H9 (cell line): ENCODE measurements at regions not wholly inside any gene's neighbourhood (a gene's known extent, or its start where the extent isn't known, plus 50 kb on each side); places are given as distances from the start of the nearest gene placed in this dataset.

Experiments
- DNase-seq: peaks from one replicate; pipeline ENCODE4 v3.0.0-alpha.2; 2017
- H2AFZ ChIP-seq: one replicate; pipeline ENCODE4 v1.6.1; 2013; ENCODE audit warnings: mild to moderate bottlenecking, low read length, control low read depth, moderate library complexity
- H2AK5ac ChIP-seq: 2 replicates; pipeline ENCODE4 v1.6.1; 2013; ENCODE audit warnings: low read length, control low read depth, mixed read lengths; ENCODE audit not compliant: insufficient read length
- H2BK120ac ChIP-seq: one replicate; pipeline ENCODE4 v1.6.1; 2013; ENCODE audit warnings: low read depth, mild to moderate bottlenecking, low read length, control low read depth, inconsistent platforms; ENCODE audit not compliant: poor library complexity, severe bottlenecking
- H2BK12ac ChIP-seq: 2 replicates; pipeline ENCODE4 v1.6.1; 2013; ENCODE audit warnings: low read length, control low read depth, mixed read lengths, low read depth; ENCODE audit not compliant: insufficient read length
- H2BK15ac ChIP-seq: 2 replicates; pipeline ENCODE4 v1.6.1; 2013; ENCODE audit warnings: low read depth, low read length, control low read depth
- H2BK20ac ChIP-seq: one replicate; pipeline ENCODE4 v1.6.1; 2013; ENCODE audit warnings: low read depth, mild to moderate bottlenecking, low read length, control low read depth, inconsistent platforms; ENCODE audit not compliant: poor library complexity, severe bottlenecking
- H2BK5ac ChIP-seq: 2 replicates; pipeline ENCODE4 v1.6.1; 2013; ENCODE audit warnings: low read length, control low read depth, mixed read lengths; ENCODE audit not compliant: insufficient read length
- H3K14ac ChIP-seq: 2 replicates; pipeline ENCODE4 v1.6.1; 2013; ENCODE audit warnings: low read length, control low read depth; ENCODE audit not compliant: insufficient read depth
- H3K18ac ChIP-seq: 2 replicates; pipeline ENCODE4 v1.6.1; 2013; ENCODE audit warnings: low read depth, mild to moderate bottlenecking, mixed read lengths, low read length, control low read depth; ENCODE audit not compliant: insufficient read length
- H3K23ac ChIP-seq: 2 replicates; pipeline ENCODE4 v1.6.1; 2013; ENCODE audit warnings: low read length, control low read depth, mixed read lengths, low read depth; ENCODE audit not compliant: insufficient read length
- H3K23me2 ChIP-seq: 2 replicates; pipeline ENCODE4 v1.6.1; 2013; ENCODE audit warnings: low read depth, mild to moderate bottlenecking, mixed read lengths, low read length, control low read depth; ENCODE audit not compliant: insufficient read length, poor library complexity, severe bottlenecking
- H3K27ac ChIP-seq: 2 replicates; pipeline ENCODE4 v1.5.1; 2013; ENCODE audit warnings: low read length, control low read depth, mixed read lengths, low read depth; ENCODE audit not compliant: insufficient read length
- H3K27me3 ChIP-seq: 2 replicates; pipeline ENCODE4 v1.6.1; 2013; ENCODE audit warnings: low read length, control low read depth, inconsistent platforms; ENCODE audit not compliant: insufficient read depth
- H3K4ac ChIP-seq: 2 replicates; pipeline ENCODE4 v1.6.1; 2013; ENCODE audit warnings: low read depth, mild to moderate bottlenecking, control low read depth, inconsistent platforms, low read length, moderate library complexity
- H3K4me1 ChIP-seq: 2 replicates; pipeline ENCODE4 v1.6.1; 2013; ENCODE audit warnings: low read length, control low read depth, inconsistent platforms; ENCODE audit not compliant: insufficient read depth
- H3K4me2 ChIP-seq: 2 replicates; pipeline ENCODE4 v1.6.1; 2013; ENCODE audit warnings: low read length, control low read depth, mixed read lengths; ENCODE audit not compliant: insufficient read length, insufficient read depth
- H3K56ac ChIP-seq: 2 replicates; pipeline ENCODE4 v1.6.1; 2013; ENCODE audit warnings: low read depth, mild to moderate bottlenecking, mixed read lengths, low read length, control low read depth; ENCODE audit not compliant: insufficient read length
- H3K79me1 ChIP-seq: 2 replicates; pipeline ENCODE4 v1.6.1; 2013; ENCODE audit warnings: low read depth, mild to moderate bottlenecking, moderate library complexity, low read length, control low read depth, inconsistent platforms; ENCODE audit not compliant: insufficient read depth, poor library complexity, severe bottlenecking
- H3K79me2 ChIP-seq: 2 replicates; pipeline ENCODE4 v1.6.1; 2013; ENCODE audit warnings: low read length, control low read depth, inconsistent platforms; ENCODE audit not compliant: insufficient read depth
- H3K9ac ChIP-seq: 2 replicates; pipeline ENCODE4 v1.6.1; 2013; ENCODE audit warnings: low read length, control low read depth, mixed read lengths; ENCODE audit not compliant: insufficient read length; ENCODE audit errors: extremely low read depth
- H3K9me3 ChIP-seq: one replicate; pipeline ENCODE4 v1.6.1; 2013; ENCODE audit warnings: low read depth, low read length, inconsistent platforms; ENCODE audit not compliant: control insufficient read depth
- H3T11ph ChIP-seq: one replicate; pipeline ENCODE4 v1.6.1; 2013; ENCODE audit warnings: mild to moderate bottlenecking, low read length, control low read depth, inconsistent platforms
- H4K20me1 ChIP-seq: one replicate; pipeline ENCODE4 v1.6.1; 2013; ENCODE audit not compliant: control insufficient read depth, insufficient read length, insufficient read depth
- H4K5ac ChIP-seq: 2 replicates; pipeline ENCODE4 v1.6.1; 2013; ENCODE audit warnings: low read depth, mild to moderate bottlenecking, mixed read lengths, low read length, control low read depth; ENCODE audit not compliant: insufficient read length
- H4K8ac ChIP-seq: replicated peaks from 2 replicates; pipeline ENCODE4 v1.6.1; 2013; ENCODE audit warnings: low read length, control low read depth, mixed read lengths, low read depth; ENCODE audit not compliant: insufficient read length
- H4K91ac ChIP-seq: 2 replicates; pipeline ENCODE4 v1.6.1; 2013; ENCODE audit warnings: low read depth, mild to moderate bottlenecking, moderate library complexity, mixed read lengths, low read length, control low read depth; ENCODE audit not compliant: insufficient read length
- H3K27ac Mint-ChIP-seq, 3 experiments: 2 replicates in 2 of 3; 3 replicates in 1 of 3; pipeline ENCODE4 v1.8.0; 2020 to 2021; ENCODE audit warnings: mixed read lengths in 3 of 3, mild to moderate bottlenecking in 1 of 3, moderate library complexity in 1 of 3
- H3K27me3 Mint-ChIP-seq: 2 replicates; pipeline ENCODE4 v1.8.0; 2021; ENCODE audit warnings: low read depth, mild to moderate bottlenecking, moderate library complexity, mixed read lengths
- H3K36me3 Mint-ChIP-seq, 3 experiments: 2 replicates in 2 of 3; 3 replicates in 1 of 3; pipeline ENCODE4 v1.8.0; 2020 to 2021; ENCODE audit warnings: low read depth in 3 of 3, mixed read lengths in 3 of 3; ENCODE audit not compliant: insufficient read depth in 1 of 3
- H3K4me1 Mint-ChIP-seq, 2 experiments: 2 replicates each; pipeline ENCODE4 v1.8.0; 2020; ENCODE audit warnings: mixed read lengths in 2 of 2
- H3K4me3 Mint-ChIP-seq, 2 experiments: 2 replicates in 1 of 2; 3 replicates in 1 of 2; pipeline ENCODE4 v1.8.0; 2020 to 2021; ENCODE audit warnings: mild to moderate bottlenecking in 2 of 2, mixed read lengths in 2 of 2, moderate library complexity in 1 of 2
- H3K9me3 Mint-ChIP-seq, 2 experiments: 2 replicates in 1 of 2; 3 replicates in 1 of 2; pipeline ENCODE4 v1.8.0; 2020; ENCODE audit warnings: mild to moderate bottlenecking in 2 of 2, mixed read lengths in 2 of 2, moderate library complexity in 1 of 2
- CTCF ChIP-seq: fragments of 200-600 bp; sonication (generic); conservative IDR thresholded peaks from 3 replicates; pipeline ENCODE4 v1.8.0; 2021; ENCODE audit warnings: antibody characterized with exemption, mild to moderate bottlenecking
- WGBS: extraction: QIAGEN DNeasy Blood & Tissue Kit; methylation state at CpG from one replicate; pipeline ENCODE4 v1.1.7; 2013; ENCODE audit warnings: missing lambda C conversion rate, low lambda C conversion rate, mixed read lengths; ENCODE audit not compliant: insufficient read length; ENCODE audit errors: extremely low coverage; 5-methylcytosine and 5-hydroxymethylcytosine counted together

DNA sequence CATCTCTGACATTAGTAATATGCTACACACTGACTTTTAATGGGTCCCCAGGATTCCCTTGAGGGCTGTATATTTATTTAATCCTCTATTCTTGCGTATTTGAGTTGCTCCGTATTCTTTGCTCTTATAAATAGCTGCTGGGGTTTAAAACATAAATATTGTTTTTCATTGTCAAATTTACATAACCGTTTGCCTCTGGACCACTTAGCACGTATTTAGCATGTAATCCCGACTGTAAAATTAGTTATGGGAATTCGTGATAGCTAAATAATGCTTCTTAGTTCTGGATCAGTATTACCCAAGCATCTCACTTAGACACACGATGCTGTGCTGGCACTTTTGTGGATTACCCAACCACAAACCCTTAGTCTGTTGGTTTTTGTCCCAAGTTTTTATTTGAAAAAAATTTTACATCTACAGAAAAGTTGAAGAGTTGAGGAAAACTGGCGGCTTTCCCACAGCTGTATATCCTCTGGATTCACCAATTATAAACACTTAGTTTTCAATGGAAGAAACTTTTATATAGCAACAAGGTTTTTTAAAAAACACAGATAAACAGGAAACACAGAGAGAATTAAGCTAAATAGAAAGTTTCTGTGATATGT, 296.8 kb upstream of the TPM1 start:
- H4K5ac ChIP-seq: no peak overlapping the region
- H3K18ac ChIP-seq: no peak overlapping the region
- H3K79me1 ChIP-seq: no peaks in the 10 kb centered on the region
- H3K79me2 ChIP-seq: no peaks in the 10 kb centered on the region
- H3K23me2 ChIP-seq: no peaks in the 10 kb centered on the region
- Mint-ChIP-seq H3K36me3 (no peaks in the 10 kb centered on the region), H3K27ac (no peak overlapping the region), H3K4me1 (peaks cover 34 to 43% of the 10 kb centered on the region in 2 experiments), H3K4me3 (no peak overlapping the region), H3K9me3 (no peaks in the 10 kb centered on the region), H3K27me3 (no peaks in the 10 kb centered on the region; the same call in 1 of the 2 replicates)
- H2AFZ ChIP-seq: no peak overlapping the region
- no peak for DNase-seq
- no peak overlapping the region for H3K14ac ChIP-seq
- no peak overlapping the region for H4K91ac ChIP-seq
- H4K20me1 ChIP-seq: no peaks in the 10 kb centered on the region
- H2BK5ac ChIP-seq: no peak overlapping the region
- H2AK5ac ChIP-seq: no peak overlapping the region
- H2BK12ac ChIP-seq: no peak overlapping the region
- no peak overlapping the region for H4K8ac ChIP-seq
- H3T11ph ChIP-seq: no peak overlapping the region
- no peak overlapping the region for H2BK20ac ChIP-seq
- no peak overlapping the region for H3K9ac ChIP-seq
- H3K27me3 ChIP-seq: no peaks in the 10 kb centered on the region
- H3K4me1 ChIP-seq: peaks cover 14% of the 10 kb centered on the region; the same call in 1 of the 2 replicates
- no peaks in the 10 kb centered on the region for H3K9me3 ChIP-seq
- no peak for TF ChIP-seq CTCF
- H2BK15ac ChIP-seq: no peak overlapping the region
- H3K27ac ChIP-seq: no peak overlapping the region
- WGBS: no CpG with 5 or more reads among the region's 8 CpGs
- no peak overlapping the region for H3K23ac ChIP-seq
- no peak overlapping the region for H3K4ac ChIP-seq
- H3K4me2 ChIP-seq: no peak overlapping the region
- no peak overlapping the region for H3K56ac ChIP-seq
- H2BK120ac ChIP-seq: no peak overlapping the region
